ENCODE measurements at regions not wholly inside any gene's neighbourhood (a gene's known extent, or its start where the extent isn't known, plus 50 kb on each side); places are given as distances from the start of the nearest gene placed in this dataset.

DNA sequence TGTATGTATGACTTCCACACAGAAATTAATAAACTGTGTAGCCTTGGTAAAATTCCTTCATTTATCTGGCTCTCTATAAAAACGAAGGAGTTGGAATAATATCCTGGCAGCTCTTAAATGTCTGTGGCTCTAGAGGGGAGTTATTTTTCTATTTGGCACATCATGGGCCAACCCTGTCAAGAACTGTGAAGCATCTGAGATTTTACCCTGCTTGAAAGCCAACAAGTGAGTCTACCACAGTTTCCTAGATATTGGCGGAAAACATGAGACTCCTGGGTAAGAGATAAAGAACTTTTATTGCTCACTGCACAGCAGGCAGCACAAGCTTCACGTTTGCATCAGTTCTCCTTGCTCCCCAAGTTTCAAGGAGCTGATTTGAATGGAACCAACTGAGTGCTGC is 346.7 kb upstream of the CYRIA start:
- Histone ChIP-seq H3K79me2 (replicated peaks; ENCODE audit: insufficient read depth, low read length) (no peaks in the 10 kb centered on the region), H3K9ac (ENCODE audit: low read length) (no peak overlapping the region), H3K36me3 (ENCODE audit: insufficient read depth, low read length) (no peaks in the 10 kb centered on the region), H3F3A (ENCODE audit: insufficient read depth, low read length, poor library complexity, severe bottlenecking) (no peaks in the 10 kb centered on the region), H3K27ac (ENCODE audit: low read length) (no peak overlapping the region), H3K4me3 (ENCODE audit: low read length) (no peak overlapping the region), H3K9me3 (ENCODE audit: low read length) (no peaks in the 10 kb centered on the region), H2AFZ (ENCODE audit: low read depth, low read length) (no peak overlapping the region), H3K9me2 (ENCODE audit: insufficient read depth, low read length) (no peaks in the 10 kb centered on the region), H3K27me3 (ENCODE audit: insufficient read depth, low read depth, low read length) (no peaks in the 10 kb centered on the region), H4K20me1 (ENCODE audit: insufficient read depth) (no peaks in the 10 kb centered on the region), H3K4me2 (ENCODE audit: low read length) (no peak overlapping the region)
- no peak for TF ChIP-seq RAD21 (conservative IDR thresholded peaks at IDR 0.05)
- TF ChIP-seq MXI1 (conservative IDR thresholded peaks at IDR 0.05; ENCODE audit: poor library complexity, severe bottlenecking) = no peak

GRCh38 chr2:17010104-17010503 is 344.5 kb upstream of the CYRIA start:
- Histone ChIP-seq H2AFZ (ENCODE audit: low read depth, low read length) (no peak overlapping the region), H3K4me2 (ENCODE audit: low read length) (no peak overlapping the region), H3K9me2 (ENCODE audit: insufficient read depth, low read length) (no peaks in the 10 kb centered on the region), H3K27me3 (ENCODE audit: insufficient read depth, low read depth, low read length) (no peaks in the 10 kb centered on the region), H3F3A (ENCODE audit: insufficient read depth, low read length, poor library complexity, severe bottlenecking) (no peaks in the 10 kb centered on the region), H3K4me3 (ENCODE audit: low read length) (no peak overlapping the region), H3K9ac (ENCODE audit: low read length) (no peak overlapping the region), H4K20me1 (ENCODE audit: insufficient read depth) (no peaks in the 10 kb centered on the region), H3K79me2 (replicated peaks; ENCODE audit: insufficient read depth, low read length) (no peaks in the 10 kb centered on the region), H3K9me3 (ENCODE audit: low read length) (no peaks in the 10 kb centered on the region), H3K36me3 (ENCODE audit: insufficient read depth, low read length) (no peaks in the 10 kb centered on the region), H3K27ac (ENCODE audit: low read length) (no peak overlapping the region)
- TF ChIP-seq POLR2AphosphoS5 (IDR thresholded peaks at IDR 0.05) (no peak), RAD21 (conservative IDR thresholded peaks at IDR 0.05) (no peak), EP300 (conservative IDR thresholded peaks at IDR 0.05; ENCODE audit: poor library complexity, severe bottlenecking) (no peak), MXI1 (conservative IDR thresholded peaks at IDR 0.05; ENCODE audit: poor library complexity, severe bottlenecking) (no peak), SMC3 (conservative IDR thresholded peaks at IDR 0.05; ENCODE audit: poor library complexity) (no peak), EZH2 (IDR thresholded peaks at IDR 0.05; ENCODE audit: borderline replicate concordance, insufficient read depth, low read length, poor library complexity, severe bottlenecking) (no peak), TAF1 (IDR thresholded peaks at IDR 0.05; ENCODE audit: low read depth) (no peak), REST (IDR thresholded peaks at IDR 0.05; ENCODE audit: borderline replicate concordance) (no peak)
- TF ChIP-seq, protein P1, sequence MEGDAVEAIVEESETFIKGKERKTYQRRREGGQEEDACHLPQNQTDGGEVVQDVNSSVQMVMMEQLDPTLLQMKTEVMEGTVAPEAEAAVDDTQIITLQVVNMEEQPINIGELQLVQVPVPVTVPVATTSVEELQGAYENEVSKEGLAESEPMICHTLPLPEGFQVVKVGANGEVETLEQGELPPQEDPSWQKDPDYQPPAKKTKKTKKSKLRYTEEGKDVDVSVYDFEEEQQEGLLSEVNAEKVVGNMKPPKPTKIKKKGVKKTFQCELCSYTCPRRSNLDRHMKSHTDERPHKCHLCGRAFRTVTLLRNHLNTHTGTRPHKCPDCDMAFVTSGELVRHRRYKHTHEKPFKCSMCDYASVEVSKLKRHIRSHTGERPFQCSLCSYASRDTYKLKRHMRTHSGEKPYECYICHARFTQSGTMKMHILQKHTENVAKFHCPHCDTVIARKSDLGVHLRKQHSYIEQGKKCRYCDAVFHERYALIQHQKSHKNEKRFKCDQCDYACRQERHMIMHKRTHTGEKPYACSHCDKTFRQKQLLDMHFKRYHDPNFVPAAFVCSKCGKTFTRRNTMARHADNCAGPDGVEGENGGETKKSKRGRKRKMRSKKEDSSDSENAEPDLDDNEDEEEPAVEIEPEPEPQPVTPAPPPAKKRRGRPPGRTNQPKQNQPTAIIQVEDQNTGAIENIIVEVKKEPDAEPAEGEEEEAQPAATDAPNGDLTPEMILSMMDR (IDR thresholded peaks at IDR 0.05; ENCODE audit: poor library complexity, severe bottlenecking) = no peak

- Histone ChIP-seq H3K4me2 (ENCODE audit: low read length) (no peak overlapping the region), H3K79me2 (replicated peaks; ENCODE audit: insufficient read depth, low read length) (no peaks in the 10 kb centered on the region), H3F3A (ENCODE audit: insufficient read depth, low read length, poor library complexity, severe bottlenecking) (no peaks in the 10 kb centered on the region), H3K9me2 (ENCODE audit: insufficient read depth, low read length) (no peaks in the 10 kb centered on the region), H3K9ac (ENCODE audit: low read length) (no peak overlapping the region), H2AFZ (ENCODE audit: low read depth, low read length) (no peak overlapping the region), H3K36me3 (ENCODE audit: insufficient read depth, low read length) (no peaks in the 10 kb centered on the region), H3K4me3 (ENCODE audit: low read length) (no peak overlapping the region), H3K9me3 (ENCODE audit: low read length) (no peaks in the 10 kb centered on the region), H3K27ac (ENCODE audit: low read length) (no peak overlapping the region), H3K27me3 (ENCODE audit: insufficient read depth, low read depth, low read length) (no peaks in the 10 kb centered on the region), H4K20me1 (ENCODE audit: insufficient read depth) (no peaks in the 10 kb centered on the region)
- TF ChIP-seq TAF1 (IDR thresholded peaks at IDR 0.05; ENCODE audit: low read depth) = no peak
- no peak for TF ChIP-seq RAD21 (conservative IDR thresholded peaks at IDR 0.05)
- TF ChIP-seq SMC3 (conservative IDR thresholded peaks at IDR 0.05; ENCODE audit: poor library complexity) = no peak
- TF ChIP-seq EP300 (conservative IDR thresholded peaks at IDR 0.05; ENCODE audit: poor library complexity, severe bottlenecking) = no peak
These were observed 334.5 kb upstream of the CYRIA start for GRCh38 chr2:17000184-17000482.

Measured in neural cell (in vitro differentiated cells).